ENCODE measurements at regions not wholly inside any gene's neighbourhood (a gene's known extent, or its start where the extent isn't known, plus 50 kb on each side); places are given as distances from the start of the nearest gene placed in this dataset.

- in situ Hi-C loops (cut with HindIII; ENCODE audit: low pct_unique_long_range_greater_than_20kb, low sequenced_read_pairs): no loop called here
- no peak for DNase-seq (ENCODE audit: low read depth)
Observed at GRCh38 chr9:84163052-84163650, 177.4 kb downstream of the SLC28A3 start.

- in situ Hi-C loops (cut with HindIII; ENCODE audit: low pct_unique_long_range_greater_than_20kb, low sequenced_read_pairs): no loop called here
Observed at GRCh38 chr9:84166891-84167290, 173.7 kb downstream of the SLC28A3 start.

GRCh38 chr9:84169240-84169639, 171.3 kb downstream of the SLC28A3 start:
- no peak for DNase-seq (ENCODE audit: low read depth)
- in situ Hi-C loops (cut with HindIII; ENCODE audit: low pct_unique_long_range_greater_than_20kb, low sequenced_read_pairs): no loop called here

More at GRCh38 chr9:84166891-84167290, 173.7 kb downstream of the SLC28A3 start:
- no peak for DNase-seq (ENCODE audit: low read depth)

GRCh38 chr9:84170521-84171141, 169.9 kb downstream of the SLC28A3 start:
- in situ Hi-C loops (cut with HindIII; ENCODE audit: low pct_unique_long_range_greater_than_20kb, low sequenced_read_pairs): no loop called here
- peak; percentile 79 for DNase-seq (ENCODE audit: low read depth)

- no peak for DNase-seq (ENCODE audit: low read depth)
- in situ Hi-C loops (cut with HindIII; ENCODE audit: low pct_unique_long_range_greater_than_20kb, low sequenced_read_pairs): no loop called here
Observed at GRCh38 chr9:84173961-84174360, 166.6 kb downstream of the SLC28A3 start.

- in situ Hi-C loops (cut with HindIII; ENCODE audit: low pct_unique_long_range_greater_than_20kb, low sequenced_read_pairs): no loop called here
- no peak for DNase-seq (ENCODE audit: low read depth)
Observed at GRCh38 chr9:84174486-84174885, 166.1 kb downstream of the SLC28A3 start.

GRCh38 chr9:84177407-84177806, 163.2 kb downstream of the SLC28A3 start:
- DNase-seq (ENCODE audit: low read depth): no peak
- in situ Hi-C loops (cut with HindIII; ENCODE audit: low pct_unique_long_range_greater_than_20kb, low sequenced_read_pairs): no loop called here

- DNase-seq (ENCODE audit: low read depth): no peak
- in situ Hi-C loops (cut with HindIII; ENCODE audit: low pct_unique_long_range_greater_than_20kb, low sequenced_read_pairs): no loop called here
Observed at GRCh38 chr9:84179531-84179930, 161.0 kb downstream of the SLC28A3 start.

GRCh38 chr9:84187090-84187489, 153.5 kb downstream of the SLC28A3 start:
- no peak for DNase-seq (ENCODE audit: low read depth)
- in situ Hi-C loops (cut with HindIII; ENCODE audit: low pct_unique_long_range_greater_than_20kb, low sequenced_read_pairs): no loop called here

GRCh38 chr9:84189904-84190303, 150.7 kb downstream of the SLC28A3 start:
- no peak for DNase-seq (ENCODE audit: low read depth)
- in situ Hi-C loops (cut with HindIII; ENCODE audit: low pct_unique_long_range_greater_than_20kb, low sequenced_read_pairs): no loop called here

- in situ Hi-C loops (cut with HindIII; ENCODE audit: low pct_unique_long_range_greater_than_20kb, low sequenced_read_pairs): no loop called here
- DNase-seq (ENCODE audit: low read depth): no peak
Observed at GRCh38 chr9:84190411-84190810, 150.1 kb downstream of the SLC28A3 start.

GRCh38 chr9:84206801-84207370, 133.7 kb downstream of the SLC28A3 start:
- no peak for DNase-seq (ENCODE audit: low read depth)
- in situ Hi-C loops (cut with HindIII; ENCODE audit: low pct_unique_long_range_greater_than_20kb, low sequenced_read_pairs): no loop called here

GRCh38 chr9:84207491-84207951, 133.0 kb downstream of the SLC28A3 start:
- no peak for DNase-seq (ENCODE audit: low read depth)
- in situ Hi-C loops (cut with HindIII; ENCODE audit: low pct_unique_long_range_greater_than_20kb, low sequenced_read_pairs): no loop called here

- no peak for DNase-seq (ENCODE audit: low read depth)
- in situ Hi-C loops (cut with HindIII; ENCODE audit: low pct_unique_long_range_greater_than_20kb, low sequenced_read_pairs): no loop called here
Observed at GRCh38 chr9:84212246-84212645, 128.3 kb downstream of the SLC28A3 start.

GRCh38 chr9:84212982-84213381, 127.6 kb downstream of the SLC28A3 start:
- in situ Hi-C loops (cut with HindIII; ENCODE audit: low pct_unique_long_range_greater_than_20kb, low sequenced_read_pairs): no loop called here
- DNase-seq (ENCODE audit: low read depth): no peak

GRCh38 chr9:84216151-84216550, 124.4 kb downstream of the SLC28A3 start:
- in situ Hi-C loops (cut with HindIII; ENCODE audit: low pct_unique_long_range_greater_than_20kb, low sequenced_read_pairs): no loop called here
- DNase-seq (ENCODE audit: low read depth): no peak

GRCh38 chr9:84218322-84218721, 122.2 kb downstream of the SLC28A3 start:
- no peak for DNase-seq (ENCODE audit: low read depth)
- in situ Hi-C loops (cut with HindIII; ENCODE audit: low pct_unique_long_range_greater_than_20kb, low sequenced_read_pairs): no loop called here

GRCh38 chr9:84224246-84224645, 116.3 kb downstream of the SLC28A3 start:
- in situ Hi-C loops (cut with HindIII; ENCODE audit: low pct_unique_long_range_greater_than_20kb, low sequenced_read_pairs): no loop called here
- no peak for DNase-seq (ENCODE audit: low read depth)

All from Caki2 (cell line).